ENCODE measurements at regions not wholly inside any gene's neighbourhood (a gene's known extent, or its start where the extent isn't known, plus 50 kb on each side); places are given as distances from the start of the nearest gene placed in this dataset.

DNA sequence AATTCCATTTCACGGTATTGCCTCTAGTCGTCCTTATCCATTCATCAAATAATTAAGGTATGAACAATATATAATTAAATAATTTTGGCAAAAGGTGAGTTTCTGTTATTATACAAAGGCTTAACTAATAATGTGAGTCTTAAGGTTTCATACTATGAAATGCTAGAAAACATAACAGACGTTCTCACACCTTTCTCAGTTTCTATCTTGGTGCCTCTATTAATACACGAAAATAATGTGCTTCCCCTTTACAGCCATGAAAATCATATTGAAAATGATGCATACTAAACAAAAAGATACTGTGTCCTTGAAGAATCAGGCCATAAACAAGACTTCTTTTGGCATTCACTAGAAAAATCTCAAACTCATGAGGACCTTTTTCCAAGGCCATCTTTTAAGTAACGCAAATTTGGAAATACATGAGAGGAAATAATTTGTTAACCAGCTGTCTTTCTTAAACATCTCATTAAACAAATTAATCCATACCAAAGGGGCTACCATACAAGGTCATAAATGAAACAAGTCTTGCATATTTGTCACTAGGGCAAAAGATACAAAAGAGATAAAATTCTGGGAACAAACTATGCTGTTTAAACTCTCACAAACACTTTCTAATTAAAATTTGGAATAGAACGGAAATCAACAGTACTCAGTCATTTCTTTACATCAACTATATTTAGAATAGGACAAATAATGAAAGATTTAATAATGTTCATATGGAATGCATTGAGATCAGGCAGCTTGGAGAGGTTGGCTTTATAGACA lies 53.9 kb upstream of the CAV2 start:
- TF ChIP-seq, protein P1, sequence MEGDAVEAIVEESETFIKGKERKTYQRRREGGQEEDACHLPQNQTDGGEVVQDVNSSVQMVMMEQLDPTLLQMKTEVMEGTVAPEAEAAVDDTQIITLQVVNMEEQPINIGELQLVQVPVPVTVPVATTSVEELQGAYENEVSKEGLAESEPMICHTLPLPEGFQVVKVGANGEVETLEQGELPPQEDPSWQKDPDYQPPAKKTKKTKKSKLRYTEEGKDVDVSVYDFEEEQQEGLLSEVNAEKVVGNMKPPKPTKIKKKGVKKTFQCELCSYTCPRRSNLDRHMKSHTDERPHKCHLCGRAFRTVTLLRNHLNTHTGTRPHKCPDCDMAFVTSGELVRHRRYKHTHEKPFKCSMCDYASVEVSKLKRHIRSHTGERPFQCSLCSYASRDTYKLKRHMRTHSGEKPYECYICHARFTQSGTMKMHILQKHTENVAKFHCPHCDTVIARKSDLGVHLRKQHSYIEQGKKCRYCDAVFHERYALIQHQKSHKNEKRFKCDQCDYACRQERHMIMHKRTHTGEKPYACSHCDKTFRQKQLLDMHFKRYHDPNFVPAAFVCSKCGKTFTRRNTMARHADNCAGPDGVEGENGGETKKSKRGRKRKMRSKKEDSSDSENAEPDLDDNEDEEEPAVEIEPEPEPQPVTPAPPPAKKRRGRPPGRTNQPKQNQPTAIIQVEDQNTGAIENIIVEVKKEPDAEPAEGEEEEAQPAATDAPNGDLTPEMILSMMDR (IDR thresholded peaks at IDR 0.05) = no peak
- no peak for TF ChIP-seq POLR2A (IDR thresholded peaks at IDR 0.05)

All from uterus (tissue), 2 donors.